ENCODE measurements at regions not wholly inside any gene's neighbourhood (a gene's known extent, or its start where the extent isn't known, plus 50 kb on each side); places are given as distances from the start of the nearest gene placed in this dataset.

- peaks cover 3% of the 10 kb centered on the region for H3K4me1 Mint-ChIP-seq
- DNase-seq: no peak
- H3K4me3 Mint-ChIP-seq: no peak overlapping the region
- ChIA-PET CTCF (interaction anchor here (1.6 kb wide), 1 partner anchor 10 kb away, joined by 4 read pairs; no protein-coding TSS in a partner anchor), POLR2A (no interaction called here)
- no peak overlapping the region for H3K27ac Mint-ChIP-seq
- H3K27me3 Mint-ChIP-seq: no peaks in the 10 kb centered on the region
- peaks cover 43% of the 10 kb centered on the region for H3K36me3 Mint-ChIP-seq (ENCODE audit: low read depth)
- H3K9me3 Mint-ChIP-seq: peaks cover 3% of the 10 kb centered on the region
Measured at GRCh38 chr14:89533136-89533535, 116.1 kb upstream of the FOXN3 start.

DNA sequence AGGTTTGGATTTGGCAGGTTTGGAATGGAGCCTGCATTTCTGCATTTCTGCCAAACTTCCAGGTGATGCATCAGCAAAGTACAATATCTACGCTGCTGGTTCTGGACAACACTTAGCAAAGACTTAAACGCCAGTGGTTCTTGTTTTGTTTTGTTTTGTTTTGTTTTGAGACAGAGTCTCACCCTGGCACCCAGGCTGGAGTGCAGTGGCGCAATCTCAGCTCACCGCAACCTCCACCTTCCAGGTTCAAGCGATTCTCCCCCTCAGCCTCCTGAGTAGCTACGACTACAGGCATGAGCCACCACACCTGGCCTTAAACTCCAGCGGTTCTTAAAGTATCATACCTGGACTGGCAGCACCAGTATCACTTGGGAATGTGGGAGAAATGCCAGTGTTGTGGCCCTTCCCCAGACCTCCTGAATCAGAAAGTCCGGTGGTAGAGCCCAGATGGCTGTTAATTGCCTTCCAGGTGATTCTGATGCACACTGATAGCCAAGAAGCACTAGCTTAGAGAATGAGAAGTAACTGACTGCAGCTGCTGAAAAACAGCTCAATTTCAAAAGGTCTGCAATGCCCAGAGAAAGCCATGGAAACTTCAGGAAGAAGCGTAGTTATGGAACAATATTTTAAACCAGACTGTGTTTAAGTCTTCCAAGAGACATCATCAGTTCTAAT lies 114.8 kb upstream of the FOXN3 start:
- H3K27me3 Mint-ChIP-seq: no peaks in the 10 kb centered on the region
- peaks cover 37% of the 10 kb centered on the region for H3K36me3 Mint-ChIP-seq (ENCODE audit: low read depth)
- no peak overlapping the region for H3K4me3 Mint-ChIP-seq
- peaks cover 3% of the 10 kb centered on the region for H3K4me1 Mint-ChIP-seq
- H3K9me3 Mint-ChIP-seq: peaks cover 7% of the 10 kb centered on the region
- ChIA-PET POLR2A (no interaction called here), CTCF (interaction anchor here (1.0 to 1.6 kb wide), 2 partner anchors 11 to 13 kb away, joined by 3 to 4 read pairs; no protein-coding TSS in a partner anchor)
- no peak for DNase-seq
- no peak overlapping the region for H3K27ac Mint-ChIP-seq

GRCh38 chr14:89524990-89525667 lies 108.1 kb upstream of the FOXN3 start:
- Mint-ChIP-seq H3K27me3 (no peaks in the 10 kb centered on the region), H3K27ac (no peak overlapping the region), H3K9me3 (peaks cover 43% of the 10 kb centered on the region), H3K36me3 (ENCODE audit: low read depth) (peaks cover 67% of the 10 kb centered on the region), H3K4me1 (peaks cover 17% of the 10 kb centered on the region), H3K4me3 (no peak overlapping the region)
- ChIA-PET CTCF (no interaction called here), POLR2A (no interaction called here)
- DNase-seq: no peak

- Mint-ChIP-seq H3K27ac (no peak overlapping the region), H3K9me3 (peaks cover 45% of the 10 kb centered on the region), H3K27me3 (no peaks in the 10 kb centered on the region), H3K4me3 (no peak overlapping the region), H3K36me3 (ENCODE audit: low read depth) (peaks cover 65% of the 10 kb centered on the region), H3K4me1 (peaks cover 17% of the 10 kb centered on the region)
- no peak for DNase-seq
- CTCF ChIA-PET: no interaction called here
- POLR2A ChIA-PET: no interaction called here
Measured at GRCh38 chr14:89524412-89524811, 107.4 kb upstream of the FOXN3 start.

GRCh38 chr14:89521988-89522387 lies 105.0 kb upstream of the FOXN3 start:
- Mint-ChIP-seq H3K27me3 (no peaks in the 10 kb centered on the region), H3K27ac (no peak overlapping the region), H3K9me3 (peaks cover 43% of the 10 kb centered on the region), H3K36me3 (ENCODE audit: low read depth) (peaks cover 74% of the 10 kb centered on the region), H3K4me1 (peaks cover 31% of the 10 kb centered on the region), H3K4me3 (no peak overlapping the region)
- POLR2A ChIA-PET: no interaction called here
- DNase-seq: no peak
- CTCF ChIA-PET: interaction anchor here (0.8 kb wide), 1 partner anchor 135 kb away, joined by 3 read pairs; no protein-coding TSS in a partner anchor

DNA sequence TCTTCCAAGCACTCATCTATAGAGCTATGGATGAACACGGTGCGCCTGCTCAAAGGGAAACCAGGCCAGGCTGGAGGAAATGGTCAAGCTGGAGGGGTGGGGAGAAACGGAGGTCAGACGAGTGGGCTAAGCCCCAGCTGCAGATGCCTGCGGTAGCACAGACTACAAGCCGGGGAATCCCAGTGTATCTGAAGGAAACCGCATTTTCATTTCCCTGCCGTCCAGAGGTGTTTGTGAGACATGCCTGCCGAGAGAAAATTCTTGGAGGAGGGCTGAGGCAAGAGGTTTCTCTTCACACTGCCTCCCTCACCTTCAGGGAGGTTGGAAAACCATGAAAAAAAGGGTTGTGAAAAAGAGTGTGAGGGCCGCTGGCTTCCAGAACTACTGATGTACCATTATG lies 102.0 kb upstream of the FOXN3 start:
- ChIA-PET POLR2A (no interaction called here), CTCF (interaction anchor here (0.6 to 1.2 kb wide), 2 partner anchors 13 to 286 kb away, joined by 3 to 4 read pairs; no protein-coding TSS in a partner anchor)
- no peaks in the 10 kb centered on the region for H3K27me3 Mint-ChIP-seq
- peaks cover 18% of the 10 kb centered on the region for H3K4me1 Mint-ChIP-seq
- no peak overlapping the region for H3K27ac Mint-ChIP-seq
- peaks cover 70% of the 10 kb centered on the region for H3K36me3 Mint-ChIP-seq (ENCODE audit: low read depth)
- no peak for DNase-seq
- H3K9me3 Mint-ChIP-seq: peaks cover 30% of the 10 kb centered on the region
- H3K4me3 Mint-ChIP-seq: no peak overlapping the region

DNA sequence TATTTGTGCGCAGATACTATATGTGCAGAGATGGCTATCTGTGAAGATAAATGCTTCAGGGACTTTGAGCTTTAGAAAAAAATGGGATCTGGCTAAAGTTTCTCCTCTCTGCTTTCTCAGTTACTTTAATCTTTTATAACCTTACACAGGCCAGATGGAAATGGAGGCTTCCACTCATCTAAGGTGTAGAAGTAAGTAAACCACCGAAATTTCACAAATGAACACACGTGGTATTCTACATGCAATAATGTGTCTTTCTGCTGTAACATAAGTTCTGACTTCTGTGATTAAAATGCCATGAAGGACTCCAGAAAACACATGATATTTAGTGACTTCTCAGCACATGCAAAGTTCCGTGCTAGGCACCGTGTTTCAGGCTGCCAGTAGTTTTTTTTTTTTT lies 99.1 kb upstream of the FOXN3 start:
- no peak for DNase-seq
- no peak overlapping the region for H3K4me3 Mint-ChIP-seq
- peaks cover 34% of the 10 kb centered on the region for H3K4me1 Mint-ChIP-seq
- no peak overlapping the region for H3K27ac Mint-ChIP-seq
- peaks cover 11% of the 10 kb centered on the region for H3K9me3 Mint-ChIP-seq
- H3K27me3 Mint-ChIP-seq: no peaks in the 10 kb centered on the region
- ChIA-PET POLR2A (no interaction called here), CTCF (interaction anchor here (0.6 to 0.8 kb wide), 3 partner anchors 11 to 126 kb away, joined by 3 to 5 read pairs (median 3); no protein-coding TSS in a partner anchor)
- peaks cover 74% of the 10 kb centered on the region for H3K36me3 Mint-ChIP-seq (ENCODE audit: low read depth)

GRCh38 chr14:89514601-89515000 lies 97.6 kb upstream of the FOXN3 start:
- Mint-ChIP-seq H3K27ac (no peak overlapping the region), H3K4me1 (peaks cover 48% of the 10 kb centered on the region), H3K4me3 (no peak overlapping the region), H3K27me3 (no peaks in the 10 kb centered on the region), H3K9me3 (peaks cover 6% of the 10 kb centered on the region), H3K36me3 (ENCODE audit: low read depth) (peaks cover 69% of the 10 kb centered on the region)
- ChIA-PET CTCF (interaction anchor here (0.6 kb wide), 2 partner anchors 16 to 376 kb away, joined by 3 to 5 read pairs; no protein-coding TSS in a partner anchor), POLR2A (no interaction called here)
- DNase-seq: no peak

DNA sequence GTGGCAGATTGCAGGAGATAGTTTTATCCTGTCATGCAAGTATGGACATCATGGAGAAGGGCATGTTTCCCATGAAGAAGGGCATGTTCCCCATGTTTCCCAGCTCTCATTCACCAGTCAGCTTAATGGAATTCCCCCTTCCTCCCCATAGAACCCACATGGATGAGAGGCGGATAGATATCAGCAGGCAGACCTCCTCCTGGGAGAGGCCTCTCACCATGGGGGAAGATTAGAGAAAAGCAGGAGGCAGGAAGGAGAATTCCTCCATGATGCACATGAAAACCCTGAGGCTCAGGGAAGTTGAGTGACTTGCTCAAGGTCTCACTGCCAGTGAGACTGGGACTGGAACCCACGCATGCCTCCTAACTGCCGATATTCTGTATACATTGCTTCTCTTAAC lies 92.9 kb upstream of the FOXN3 start:
- H3K27me3 Mint-ChIP-seq: no peaks in the 10 kb centered on the region
- H3K36me3 Mint-ChIP-seq (ENCODE audit: low read depth): peaks cover 37% of the 10 kb centered on the region
- peak overlapping the region; percentile 96 for H3K27ac Mint-ChIP-seq
- peaks cover 59% of the 10 kb centered on the region for H3K4me1 Mint-ChIP-seq
- POLR2A ChIA-PET: interaction anchor here (0.6 to 1.1 kb wide), 4 partner anchors 66 to 144 kb away, joined by 3 to 6 read pairs (median 4); no protein-coding TSS in a partner anchor
- CTCF ChIA-PET: interaction anchor here (0.6 to 1.4 kb wide), 4 partner anchors 8 to 93 kb away, joined by 3 read pairs; no protein-coding TSS in a partner anchor
- H3K9me3 Mint-ChIP-seq: peaks cover 3% of the 10 kb centered on the region
- no peak overlapping the region for H3K4me3 Mint-ChIP-seq
- no peak for DNase-seq

GRCh38 chr14:89508863-89509262 lies 91.8 kb upstream of the FOXN3 start:
- Mint-ChIP-seq H3K4me3 (no peak overlapping the region), H3K27me3 (no peaks in the 10 kb centered on the region), H3K9me3 (peaks cover 3% of the 10 kb centered on the region), H3K36me3 (ENCODE audit: low read depth) (peaks cover 30% of the 10 kb centered on the region), H3K27ac (no peak overlapping the region), H3K4me1 (peaks cover 69% of the 10 kb centered on the region)
- DNase-seq: no peak
- POLR2A ChIA-PET: no interaction called here
- CTCF ChIA-PET: no interaction called here

DNA sequence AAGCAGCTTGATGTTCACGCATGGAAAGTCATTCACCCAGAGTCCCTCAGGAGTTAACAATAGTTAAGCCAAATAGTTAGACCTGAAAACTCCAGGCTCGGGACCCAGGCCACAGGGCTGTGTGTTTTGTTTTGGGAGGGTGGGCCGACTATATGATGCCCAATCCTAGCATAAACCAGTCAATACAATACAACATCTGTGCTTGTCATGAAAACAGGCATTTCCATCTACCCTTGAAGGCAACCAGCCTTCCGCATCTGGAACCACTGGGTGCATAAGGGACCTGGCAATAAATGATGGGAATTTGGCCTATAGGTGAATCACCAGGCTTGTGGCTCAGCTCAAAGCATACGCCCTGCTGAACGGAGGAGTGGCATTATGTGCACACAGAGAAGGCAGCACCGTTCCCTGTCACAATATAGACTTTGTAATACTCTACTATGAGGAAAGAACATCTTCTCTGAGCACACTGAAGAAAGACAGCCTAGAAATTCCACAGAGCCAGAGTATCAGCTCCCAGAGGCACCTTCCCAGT lies 91.0 kb upstream of the FOXN3 start:
- ChIA-PET CTCF (interaction anchor here (1.0 to 1.3 kb wide), 2 partner anchors 24 to 39 kb away, joined by 3 read pairs; no protein-coding TSS in a partner anchor), POLR2A (interaction anchor here (0.7 kb wide), 1 partner anchor 992 kb away, joined by 9 read pairs; no protein-coding TSS in a partner anchor)
- no peak for DNase-seq
- H3K4me3 Mint-ChIP-seq: no peak overlapping the region
- no peaks in the 10 kb centered on the region for H3K27me3 Mint-ChIP-seq
- peak overlapping the region; percentile 26 for H3K27ac Mint-ChIP-seq
- peaks cover 25% of the 10 kb centered on the region for H3K36me3 Mint-ChIP-seq (ENCODE audit: low read depth)
- H3K4me1 Mint-ChIP-seq: peaks cover 74% of the 10 kb centered on the region
- H3K9me3 Mint-ChIP-seq: peaks cover 3% of the 10 kb centered on the region

- CTCF ChIA-PET: interaction anchor here (1.0 to 1.3 kb wide), 2 partner anchors 24 to 38 kb away, joined by 3 read pairs; no protein-coding TSS in a partner anchor
- no peaks in the 10 kb centered on the region for H3K27me3 Mint-ChIP-seq
- H3K4me1 Mint-ChIP-seq: peaks cover 77% of the 10 kb centered on the region
- no peak for DNase-seq
- H3K27ac Mint-ChIP-seq: peak overlapping the region; percentile 6
- POLR2A ChIA-PET: interaction anchor here (0.7 kb wide), 1 partner anchor 993 kb away, joined by 9 read pairs; no protein-coding TSS in a partner anchor
- no peak overlapping the region for H3K4me3 Mint-ChIP-seq
- peaks cover 27% of the 10 kb centered on the region for H3K36me3 Mint-ChIP-seq (ENCODE audit: low read depth)
- H3K9me3 Mint-ChIP-seq: peaks cover 3% of the 10 kb centered on the region
Measured at GRCh38 chr14:89507521-89507920, 90.5 kb upstream of the FOXN3 start.

Data from activated CD4-positive, alpha-beta T cell treated with anti-CD3 and anti-CD28 coated beads, Interleukin-2, amount 10 ng/mL, durations not matched to agents 7 days and 5 days (primary cell).